ENCODE measurements at regions not wholly inside any gene's neighbourhood (a gene's known extent, or its start where the extent isn't known, plus 50 kb on each side); places are given as distances from the start of the nearest gene placed in this dataset.
A peak's percentile ranks its signal among the peaks of the same experiment; 100 is the strongest.
"Not testable (repeated sequence)": the region's sequence is repeated elsewhere in the genome, so short reads cannot be mapped to it uniquely, and the experiment has no call there.

GRCh38 chr9:108035487-108035886 is 545.9 kb upstream of the KLF4 start:
- no peak overlapping the region for H3K4me2 ChIP-seq (ENCODE audit: control insufficient read depth, extremely low read depth, insufficient read depth, low read depth, low read length)
- H3K79me2 ChIP-seq (ENCODE audit: control insufficient read depth, insufficient read depth, low read length): no peaks in the 10 kb centered on the region
- no peak overlapping the region for H3K27ac ChIP-seq (ENCODE audit: control insufficient read depth, insufficient read depth, low read length)
- TF ChIP-seq EZH2 (IDR thresholded peaks at IDR 0.05; ENCODE audit: low read length) (no peak), CTCF (optimal IDR thresholded peaks at IDR 0.05 in 1 of 3, IDR thresholded peaks at IDR 0.05 in 1 of 3, conservative IDR thresholded peaks at IDR 0.05 in 1 of 3; ENCODE audit: extremely low read depth in 1 of 3, insufficient read depth in 2 of 3, low read length in 3 of 3) (no peak)
- no peak overlapping the region for H2AFZ ChIP-seq (ENCODE audit: control insufficient read depth, low read length)
- dilution Hi-C loops (cut with MboI; ENCODE audit: extremely low pct_ligation_motif_present, low sequenced_read_pairs): no loop called here
- FAIRE-seq: no peak
- DNase-seq (ENCODE audit: low read depth, low spot score): no peak
- H3K9ac ChIP-seq (ENCODE audit: control insufficient read depth, extremely low read depth, insufficient read depth, low read length): no peak overlapping the region
- no peak overlapping the region for H3K4me3 ChIP-seq (ENCODE audit: control insufficient read depth in 2 of 3, extremely low read depth in 1 of 3, insufficient read depth in 2 of 3, low read depth in 1 of 3, low read length in 3 of 3)
- no peaks in the 10 kb centered on the region for H3K27me3 ChIP-seq (ENCODE audit: control insufficient read depth, extremely low read depth, insufficient read depth, low read length)
- H3K9me3 ChIP-seq (ENCODE audit: control insufficient read depth, low read depth, low read length): no peaks in the 10 kb centered on the region
- H3K9me1 ChIP-seq (ENCODE audit: control insufficient read depth, extremely low read depth, insufficient read depth, low read length): no peaks in the 10 kb centered on the region
- H4K20me1 ChIP-seq (ENCODE audit: control insufficient read depth, extremely low read depth, insufficient read depth, low read length): no peaks in the 10 kb centered on the region
- H3K36me3 ChIP-seq (ENCODE audit: control insufficient read depth in 2 of 2, extremely low read depth in 1 of 2, insufficient read depth in 2 of 2, low read length in 2 of 2): no peaks in the 10 kb centered on the region
- H3K4me1 ChIP-seq (ENCODE audit: control insufficient read depth, extremely low read depth, insufficient read depth, low read length): peaks cover 20% of the 10 kb centered on the region

GRCh38 chr9:108033976-108034964 is 544.7 kb upstream of the KLF4 start:
- no peak overlapping the region for H3K9ac ChIP-seq (ENCODE audit: control insufficient read depth, extremely low read depth, insufficient read depth, low read length)
- H3K27me3 ChIP-seq (ENCODE audit: control insufficient read depth, extremely low read depth, insufficient read depth, low read length): no peaks in the 10 kb centered on the region
- no peaks in the 10 kb centered on the region for H3K9me3 ChIP-seq (ENCODE audit: control insufficient read depth, low read depth, low read length)
- no peaks in the 10 kb centered on the region for H4K20me1 ChIP-seq (ENCODE audit: control insufficient read depth, extremely low read depth, insufficient read depth, low read length)
- H3K9me1 ChIP-seq (ENCODE audit: control insufficient read depth, extremely low read depth, insufficient read depth, low read length): no peaks in the 10 kb centered on the region
- no peaks in the 10 kb centered on the region for H3K79me2 ChIP-seq (ENCODE audit: control insufficient read depth, insufficient read depth, low read length)
- H3K4me1 ChIP-seq (ENCODE audit: control insufficient read depth, extremely low read depth, insufficient read depth, low read length): peaks cover 8% of the 10 kb centered on the region
- peak overlapping the region; percentile 24 for H2AFZ ChIP-seq (ENCODE audit: control insufficient read depth, low read length)
- H3K4me2 ChIP-seq (ENCODE audit: control insufficient read depth, extremely low read depth, insufficient read depth, low read depth, low read length): no peak overlapping the region
- dilution Hi-C loops (cut with MboI; ENCODE audit: extremely low pct_ligation_motif_present, low sequenced_read_pairs): no loop called here
- no peaks in the 10 kb centered on the region for H3K36me3 ChIP-seq (ENCODE audit: control insufficient read depth in 2 of 2, extremely low read depth in 1 of 2, insufficient read depth in 2 of 2, low read length in 2 of 2)
- DNase-seq (ENCODE audit: low read depth, low spot score) (no peak), FAIRE-seq (no peak)
- H3K27ac ChIP-seq (ENCODE audit: control insufficient read depth, insufficient read depth, low read length): no peak overlapping the region
- no peak overlapping the region for H3K4me3 ChIP-seq (ENCODE audit: control insufficient read depth in 2 of 3, extremely low read depth in 1 of 3, insufficient read depth in 2 of 3, low read depth in 1 of 3, low read length in 3 of 3)
- TF ChIP-seq CTCF (optimal IDR thresholded peaks at IDR 0.05 in 1 of 3, IDR thresholded peaks at IDR 0.05 in 1 of 3, conservative IDR thresholded peaks at IDR 0.05 in 1 of 3; ENCODE audit: extremely low read depth in 1 of 3, insufficient read depth in 2 of 3, low read length in 3 of 3) (no peak), EZH2 (IDR thresholded peaks at IDR 0.05; ENCODE audit: low read length) (no peak)

- DNase-seq (ENCODE audit: low read depth, low spot score); H3K36me3 ChIP-seq (ENCODE audit: control insufficient read depth in 2 of 2, extremely low read depth in 1 of 2, insufficient read depth in 2 of 2, low read length in 2 of 2); H3K9ac ChIP-seq (ENCODE audit: control insufficient read depth, extremely low read depth, insufficient read depth, low read length); H3K4me2 ChIP-seq (ENCODE audit: control insufficient read depth, extremely low read depth, insufficient read depth, low read depth, low read length); H3K27me3 ChIP-seq (ENCODE audit: control insufficient read depth, extremely low read depth, insufficient read depth, low read length); H3K4me3 ChIP-seq (ENCODE audit: control insufficient read depth in 2 of 3, extremely low read depth in 1 of 3, insufficient read depth in 2 of 3, low read depth in 1 of 3, low read length in 3 of 3); H3K79me2 ChIP-seq (ENCODE audit: control insufficient read depth, insufficient read depth, low read length); H4K20me1 ChIP-seq (ENCODE audit: control insufficient read depth, extremely low read depth, insufficient read depth, low read length); H3K4me1 ChIP-seq (ENCODE audit: control insufficient read depth, extremely low read depth, insufficient read depth, low read length); FAIRE-seq; dilution Hi-C loops (cut with MboI; ENCODE audit: extremely low pct_ligation_motif_present, low sequenced_read_pairs); H3K9me1 ChIP-seq (ENCODE audit: control insufficient read depth, extremely low read depth, insufficient read depth, low read length); H3K27ac ChIP-seq (ENCODE audit: control insufficient read depth, insufficient read depth, low read length); H2AFZ ChIP-seq (ENCODE audit: control insufficient read depth, low read length); H3K9me3 ChIP-seq (ENCODE audit: control insufficient read depth, low read depth, low read length): not testable (repeated sequence)
Observed at GRCh38 chr9:108032079-108032478, 542.5 kb upstream of the KLF4 start.

All from keratinocyte (primary cell).